DND-41 (cell line): ENCODE measurements at regions not wholly inside any gene's neighbourhood (a gene's known extent, or its start where the extent isn't known, plus 50 kb on each side); places are given as distances from the start of the nearest gene placed in this dataset.

Source experiments
- CTCF ChIP-seq: IDR thresholded peaks from 2 replicates; pipeline ENCODE4 v1.5.1; 2012; ENCODE audit warnings: borderline replicate concordance, low read length, moderate library complexity, mild to moderate bottlenecking; ENCODE audit not compliant: poor library complexity, severe bottlenecking; ENCODE audit errors: extremely low read depth
- EZH2 ChIP-seq: IDR thresholded peaks from 3 replicates; pipeline ENCODE4 v1.6.1; 2012; ENCODE audit warnings: borderline replicate concordance, low read depth, mild to moderate bottlenecking, moderate library complexity, low read length, inconsistent platforms; ENCODE audit not compliant: severe bottlenecking

GRCh38 chr14:34161351-34162082 is 210.6 kb upstream of the EGLN3 start:
- TF ChIP-seq EZH2 (no peak), CTCF (no peak)
